SK-N-SH treated with all-trans-retinoic acid at 6 μM for 48 hours (cell line): ENCODE measurements at regions not wholly inside any gene's neighbourhood (a gene's known extent, or its start where the extent isn't known, plus 50 kb on each side); places are given as distances from the start of the nearest gene placed in this dataset.

ENCODE experiments used
- ATAC-seq: fragments of 200-7000 bp; cut with Tn5 transposase; 3 replicates; pipeline ENCODE4 v1.9.1; 2020; ENCODE audit warnings: mild to moderate bottlenecking, moderate library complexity
- ARNTL ChIP-seq: fragments of 450-650 bp; formaldehyde crosslinking; IDR thresholded peaks from 2 replicates; pipeline ENCODE4 v1.5.0; 2020; ENCODE audit warnings: low read depth, mild to moderate bottlenecking, moderate library complexity, borderline replicate concordance
- BACH2 ChIP-seq: fragments of 250-450 bp; sonication (Bioruptor Pico); IDR thresholded peaks from 2 replicates; pipeline ENCODE4 v1.9.0; 2021; ENCODE audit warnings: mild to moderate bottlenecking, borderline replicate concordance
- CREB5 ChIP-seq: fragments of 250-450 bp; sonication (Bioruptor Pico); IDR thresholded peaks from 2 replicates; pipeline ENCODE4 v1.5.1; 2020; ENCODE audit warnings: low read depth, mild to moderate bottlenecking, moderate library complexity
- CSDC2 ChIP-seq: fragments of 250-450 bp; sonication (Bioruptor Pico); IDR thresholded peaks from 2 replicates; pipeline ENCODE4 v1.5.0; 2020; ENCODE audit warnings: mild to moderate bottlenecking, moderate library complexity
- CSRNP3 ChIP-seq: fragments of 250-450 bp; sonication (Bioruptor Pico); IDR thresholded peaks from 2 replicates; pipeline ENCODE4 v1.5.1; 2021; ENCODE audit warnings: mild to moderate bottlenecking, moderate library complexity
- ESRRG ChIP-seq: fragments of 250-450 bp; sonication (Bioruptor Pico); IDR thresholded peaks from 2 replicates; pipeline ENCODE4 v1.6.1; 2021; ENCODE audit warnings: mild to moderate bottlenecking
- GLIS3 ChIP-seq: fragments of 250-450 bp; sonication (Bioruptor Pico); IDR thresholded peaks from 2 replicates; pipeline ENCODE4 v1.5.0; 2020; ENCODE audit warnings: mild to moderate bottlenecking, moderate library complexity
- ISL1 ChIP-seq: fragments of 250-450 bp; sonication (Bioruptor Pico); IDR thresholded peaks from 2 replicates; pipeline ENCODE4 v2.1.2; 2022; ENCODE audit warnings: mild to moderate bottlenecking, moderate library complexity
- OSR1 ChIP-seq: fragments of 250-450 bp; sonication (Bioruptor Pico); IDR thresholded peaks from 2 replicates; pipeline ENCODE4 v1.8.0; 2022; ENCODE audit warnings: moderate library complexity, mild to moderate bottlenecking, inconsistent platforms
- PATZ1 ChIP-seq: fragments of 250-450 bp; sonication (Bioruptor Pico); IDR thresholded peaks from 2 replicates; pipeline ENCODE4 v1.8.0; 2020; ENCODE audit warnings: mild to moderate bottlenecking, moderate library complexity, borderline replicate concordance
- POU6F1 ChIP-seq: fragments of 250-450 bp; sonication (Bioruptor Pico); IDR thresholded peaks from 2 replicates; pipeline ENCODE4 v1.8.0; 2021; ENCODE audit warnings: low read depth, mild to moderate bottlenecking, moderate library complexity, borderline replicate concordance
- PPARA ChIP-seq: fragments of 250-450 bp; sonication (Bioruptor Pico); IDR thresholded peaks from 2 replicates; pipeline ENCODE4 v1.5.0; 2020; ENCODE audit warnings: mild to moderate bottlenecking, borderline replicate concordance
- RARB ChIP-seq: fragments of 250-450 bp; sonication (Bioruptor Pico); IDR thresholded peaks from 2 replicates; pipeline ENCODE4 v1.8.0; 2021; ENCODE audit warnings: mild to moderate bottlenecking, moderate library complexity
- SNAI2 ChIP-seq: fragments of 250-450 bp; sonication (Bioruptor Pico); IDR thresholded peaks from 2 replicates; pipeline ENCODE4 v1.5.0; 2020; ENCODE audit warnings: mild to moderate bottlenecking, moderate library complexity
- TCF4 ChIP-seq: fragments of 250-450 bp; sonication (Bioruptor Pico); IDR thresholded peaks from 2 replicates; pipeline ENCODE4 v1.8.0; 2021; ENCODE audit warnings: mild to moderate bottlenecking, moderate library complexity, borderline replicate concordance
- TOX ChIP-seq: fragments of 250-450 bp; sonication (Bioruptor Pico); IDR thresholded peaks from 2 replicates; pipeline ENCODE4 v1.8.0; 2021; ENCODE audit warnings: mild to moderate bottlenecking, moderate library complexity, borderline replicate concordance
- TSHZ2 ChIP-seq: fragments of 250-450 bp; sonication (Bioruptor Pico); IDR thresholded peaks from 2 replicates; pipeline ENCODE4 v1.5.0; 2020; ENCODE audit warnings: mild to moderate bottlenecking, moderate library complexity
- ZC3H10 ChIP-seq: fragments of 250-450 bp; sonication (Bioruptor Pico); IDR thresholded peaks from 2 replicates; pipeline ENCODE4 v1.5.1; 2021; ENCODE audit warnings: mild to moderate bottlenecking, moderate library complexity
- ZFP3 ChIP-seq: fragments of 250-450 bp; sonication (Bioruptor Pico); IDR thresholded peaks from 2 replicates; pipeline ENCODE4 v1.5.0; 2020; ENCODE audit warnings: mild to moderate bottlenecking, moderate library complexity
- ZFP30 ChIP-seq: fragments of 450-650 bp; formaldehyde crosslinking; IDR thresholded peaks from 2 replicates; pipeline ENCODE4 v1.5.0; 2022; ENCODE audit warnings: mild to moderate bottlenecking, moderate library complexity
- ZNF565 ChIP-seq: fragments of 450-650 bp; formaldehyde crosslinking; conservative IDR thresholded peaks from 2 replicates; pipeline ENCODE4 v1.5.0; 2020; ENCODE audit warnings: low read depth, mild to moderate bottlenecking, moderate library complexity
- ZNF70 ChIP-seq: fragments of 450-650 bp; formaldehyde crosslinking; IDR thresholded peaks from 2 replicates; pipeline ENCODE4 v1.5.0; 2020; ENCODE audit warnings: mild to moderate bottlenecking, moderate library complexity
- ZNF8 ChIP-seq: fragments of 450-650 bp; formaldehyde crosslinking; IDR thresholded peaks from 2 replicates; pipeline ENCODE4 v1.5.0; 2020; ENCODE audit warnings: mild to moderate bottlenecking, moderate library complexity

GRCh38 chr13:32951580-32951979 is 64.6 kb upstream of the KL start:
- TF ChIP-seq ZFP30 (CRISPR knock-in tag) = no peak
- TF ChIP-seq ZNF565 (CRISPR knock-in tag) = no peak
- no peak for TF ChIP-seq TCF4 (CRISPR knock-in tag)
- TF ChIP-seq CSRNP3 (CRISPR knock-in tag) = no peak
- no peak for TF ChIP-seq BACH2
- TF ChIP-seq SNAI2 (CRISPR knock-in tag) = no peak
- no peak for TF ChIP-seq PATZ1 (CRISPR knock-in tag)
- no peak for TF ChIP-seq RARB (CRISPR knock-in tag)
- no peak for TF ChIP-seq GLIS3
- no peak for TF ChIP-seq ZNF70 (CRISPR knock-in tag)
- no peak for TF ChIP-seq ZFP3 (CRISPR knock-in tag)
- no peak for TF ChIP-seq CREB5 (CRISPR knock-in tag)
- TF ChIP-seq ARNTL (CRISPR knock-in tag) = no peak
- TF ChIP-seq OSR1 (CRISPR knock-in tag) = no peak
- no peak for TF ChIP-seq ZNF8 (CRISPR knock-in tag)
- no peak for TF ChIP-seq ESRRG
- no peak for TF ChIP-seq ZC3H10
- no peak for TF ChIP-seq POU6F1 (CRISPR knock-in tag)
- no peak for TF ChIP-seq ISL1 (CRISPR knock-in tag)
- ATAC-seq = no peak

- ATAC-seq = no peak
- TF ChIP-seq ISL1 (CRISPR knock-in tag) = no peak
- no peak for TF ChIP-seq CREB5 (CRISPR knock-in tag)
- TF ChIP-seq TCF4 (CRISPR knock-in tag) = no peak
- TF ChIP-seq ZNF8 (CRISPR knock-in tag) = no peak
- TF ChIP-seq ZFP30 (CRISPR knock-in tag) = no peak
- no peak for TF ChIP-seq ZC3H10
- TF ChIP-seq OSR1 (CRISPR knock-in tag) = no peak
- TF ChIP-seq CSDC2 (CRISPR knock-in tag) = no peak
- TF ChIP-seq ZFP3 (CRISPR knock-in tag) = no peak
- no peak for TF ChIP-seq CSRNP3 (CRISPR knock-in tag)
- no peak for TF ChIP-seq RARB (CRISPR knock-in tag)
- TF ChIP-seq TSHZ2 (CRISPR knock-in tag) = no peak
- TF ChIP-seq PPARA (CRISPR knock-in tag) = no peak
- no peak for TF ChIP-seq TOX
Observed at GRCh38 chr13:32955881-32956594, 60.2 kb upstream of the KL start.
